IMR-90 (cell line): ENCODE measurements at regions not wholly inside any gene's neighbourhood (a gene's known extent, or its start where the extent isn't known, plus 50 kb on each side); places are given as distances from the start of the nearest gene placed in this dataset.

Experiments used
- ATAC-seq: fragments of 200-7000 bp; cut with Tn5 transposase; 2 replicates; pipeline ENCODE4 v1.9.1; 2020; ENCODE audit warnings: low read depth, mild to moderate bottlenecking, moderate library complexity
- BruUV-seq: library from RNA; stranded (reverse); fragments of 400-500 nt; replicated peaks from 2 replicates; lab custom pipeline; 2021; lab: Mats Ljungman, UMichigan
- CTCF ChIA-PET: fragments of 300-600 bp; formaldehyde crosslinking; extraction: SDS; loops from one replicate; lab custom pipeline; 2021; ENCODE audit warnings: antibody characterized with exemption; lab: Yijun Ruan, JAX
- POLR2A ChIA-PET: fragments of 300-600 bp; sonication (Branson Sonifier 250); formaldehyde crosslinking; loops from one replicate; lab custom pipeline; 2022; ENCODE audit warnings: antibody characterized with exemption; ENCODE audit not compliant: unreplicated experiment; lab: Charles Lee
- DNase-seq: peaks from one replicate; pipeline ENCODE4 v3.0.0; 2013
- H2AFZ ChIP-seq: replicated peaks from 2 replicates; pipeline ENCODE3; 2013; ENCODE audit warnings: low read length, mild to moderate bottlenecking; ENCODE audit not compliant: poor library complexity
- H2AK5ac ChIP-seq: 2 replicates; pipeline ENCODE4 v1.6.1; 2013; ENCODE audit warnings: low read depth, low read length, inconsistent platforms
- H2AK9ac ChIP-seq: replicated peaks from 2 replicates; pipeline ENCODE3; 2013; ENCODE audit warnings: mild to moderate bottlenecking, low read depth, low read length, moderate library complexity; ENCODE audit not compliant: poor library complexity
- H2BK120ac ChIP-seq: 2 replicates; pipeline ENCODE4 v1.6.1; 2013; ENCODE audit warnings: low read depth, low read length, inconsistent platforms
- H2BK15ac ChIP-seq: 3 replicates; pipeline ENCODE4 v1.6.1; 2013; ENCODE audit warnings: low read depth, low read length, inconsistent platforms
- H2BK20ac ChIP-seq: 2 replicates; pipeline ENCODE4 v1.6.1; 2013; ENCODE audit warnings: low read depth, mild to moderate bottlenecking, inconsistent platforms, low read length, moderate library complexity
- H2BK5ac ChIP-seq: 2 replicates; pipeline ENCODE4 v1.6.1; 2013; ENCODE audit warnings: mild to moderate bottlenecking, low read depth, low read length, inconsistent platforms; ENCODE audit not compliant: poor library complexity, severe bottlenecking
- H3K14ac ChIP-seq: replicated peaks from 2 replicates; pipeline ENCODE4 v1.6.1; 2013; ENCODE audit warnings: low read depth, low read length, inconsistent platforms
- H3K18ac ChIP-seq: 2 replicates; pipeline ENCODE4 v1.6.1; 2013; ENCODE audit warnings: low read depth, low read length, control low read depth
- H3K23ac ChIP-seq: 2 replicates; pipeline ENCODE4 v1.6.1; 2013; ENCODE audit warnings: low read depth, low read length, inconsistent platforms
- H3K27ac ChIP-seq: 2 replicates; pipeline ENCODE4 v1.5.1; 2013; ENCODE audit warnings: mild to moderate bottlenecking, control low read depth, low read length; ENCODE audit not compliant: insufficient read depth
- H3K27me3 ChIP-seq: 2 replicates; pipeline ENCODE4 v1.6.1; 2013; ENCODE audit warnings: low read length; ENCODE audit not compliant: control insufficient read depth, insufficient read depth
- H3K36me3 ChIP-seq: 2 replicates; pipeline ENCODE4 v1.6.1; 2013; ENCODE audit warnings: low read length, mixed read lengths; ENCODE audit not compliant: control insufficient read depth, insufficient read depth
- H3K4ac ChIP-seq: 2 replicates; pipeline ENCODE4 v1.6.1; 2013; ENCODE audit warnings: low read depth, low read length, inconsistent platforms
- H3K4me1 ChIP-seq: 2 replicates; pipeline ENCODE4 v1.6.1; 2013; ENCODE audit warnings: low read length, mixed read lengths; ENCODE audit not compliant: control insufficient read depth, insufficient read depth
- H3K4me2 ChIP-seq: 2 replicates; pipeline ENCODE4 v1.6.1; 2013; ENCODE audit warnings: low read depth, mild to moderate bottlenecking, control low read depth, low read length, moderate library complexity
- H3K4me3 ChIP-seq: 2 replicates; pipeline ENCODE4 v1.5.1; 2013; ENCODE audit warnings: low read depth, mild to moderate bottlenecking, control low read depth, low read length, moderate library complexity; ENCODE audit not compliant: insufficient read depth
- H3K56ac ChIP-seq: 2 replicates; pipeline ENCODE4 v1.6.1; 2013; ENCODE audit warnings: low read length, inconsistent platforms; ENCODE audit not compliant: insufficient read depth; ENCODE audit errors: extremely low read depth
- H3K79me1 ChIP-seq, 2 experiments: 2 replicates each; pipeline ENCODE4 v1.6.1; 2013; ENCODE audit warnings: low read length in 2 of 2, inconsistent platforms in 1 of 2, low read depth in 1 of 2
- H3K9ac ChIP-seq: 2 replicates; pipeline ENCODE4 v1.6.1; 2013; ENCODE audit warnings: low read depth, low read length, control low read depth
- H3K9me1 ChIP-seq: 2 replicates; pipeline ENCODE4 v1.6.1; 2013; ENCODE audit warnings: low read length, inconsistent platforms; ENCODE audit not compliant: insufficient read depth
- H3K9me3 ChIP-seq: 2 replicates; pipeline ENCODE4 v1.6.1; 2013; ENCODE audit warnings: low read length; ENCODE audit not compliant: control insufficient read depth, insufficient read depth
- H4K20me1 ChIP-seq: 2 replicates; pipeline ENCODE4 v1.6.1; 2013; ENCODE audit warnings: low read length, inconsistent platforms; ENCODE audit not compliant: insufficient read depth
- H4K5ac ChIP-seq: 2 replicates; pipeline ENCODE4 v1.6.1; 2013; ENCODE audit warnings: mild to moderate bottlenecking, low read depth, low read length, control low read depth
- H4K8ac ChIP-seq, 2 experiments: 2 replicates each; pipeline ENCODE4 v1.6.1; 2013; ENCODE audit warnings: low read depth in 2 of 2, low read length in 2 of 2, control low read depth in 1 of 2, inconsistent platforms in 1 of 2
- H4K91ac ChIP-seq: 2 replicates; pipeline ENCODE4 v1.6.1; 2013; ENCODE audit warnings: low read depth, low read length, inconsistent platforms; ENCODE audit not compliant: insufficient read depth
- BHLHE40 ChIP-seq: fragments of 150-350 bp; IDR thresholded peaks from 2 replicates; pipeline ENCODE4 v1.6.1; 2016; ENCODE audit warnings: mild to moderate bottlenecking, low read depth, low read length
- FOS ChIP-seq: fragments of 150-350 bp; IDR thresholded peaks from 2 replicates; pipeline ENCODE4 v1.6.1; 2016; ENCODE audit warnings: low read depth, low read length
- RAD21 ChIP-seq: IDR thresholded peaks from 2 replicates; pipeline ENCODE4 v1.6.1; 2012; ENCODE audit warnings: low read length, improper control_type of control experiment
- WGBS, 2 experiments: methylation state at CpG; one replicate each; pipeline versions ENCODE4 v1.1.5 to v1.1.7; 2013; ENCODE audit warnings: missing lambda C conversion rate in 2 of 2; ENCODE audit not compliant: insufficient read length in 1 of 2; ENCODE audit errors: extremely low coverage in 2 of 2; 5-methylcytosine and 5-hydroxymethylcytosine counted together
- dilution Hi-C: fragments of 300-500 bp; cut with HindIII; formaldehyde crosslinking; loops from one replicate; pipeline ENCODE4 v1.14.3; 2018; ENCODE audit warnings: low sequenced_read_pairs; ENCODE audit not compliant: unreplicated experiment
- in situ Hi-C: fragments of 300-500 bp; cut with MboI; formaldehyde crosslinking; loops from 3 replicates; pipeline ENCODE4 v1.14.3; 2019; ENCODE audit warnings: low sequenced_read_pairs, inconsistent platforms, mixed read lengths
- intact Hi-C: fragments of 100-400 bp; cut with micrococcal nuclease; formaldehyde crosslinking; loops from 2 replicates; pipeline ENCODE4 v1.10.0; 2022
- TF ChIP-seq, protein P1 (sequence below): conservative IDR thresholded peaks from 2 replicates; pipeline ENCODE4 v1.5.1; 2012; ENCODE audit warnings: mild to moderate bottlenecking, low read depth, low read length, improper control_type of control experiment

DNA sequence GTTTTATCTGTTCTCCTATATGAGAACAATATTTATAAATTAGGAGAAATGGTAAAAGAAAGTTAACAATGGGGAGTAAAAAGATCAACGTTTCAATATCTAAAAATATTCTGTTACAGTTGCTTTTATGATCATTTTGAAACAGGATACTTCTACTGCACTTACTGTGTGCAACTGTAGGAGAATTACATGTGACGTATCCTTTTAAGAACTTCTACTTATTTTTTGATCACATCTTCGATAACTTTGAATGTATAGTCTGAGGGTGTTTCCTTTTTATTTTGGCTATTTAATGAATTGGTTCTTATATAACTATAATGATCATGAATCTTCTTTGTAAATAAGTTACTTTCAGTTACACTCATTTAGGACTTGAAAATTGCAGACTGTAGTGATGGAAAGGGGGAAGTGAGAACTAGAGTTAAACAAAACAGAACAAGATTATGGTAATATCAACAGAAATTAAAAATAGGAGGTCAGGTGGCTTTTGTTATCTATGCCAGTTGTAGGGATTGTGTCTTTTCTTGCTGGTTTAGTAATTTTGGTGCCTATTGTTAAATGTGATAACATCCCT lies 109.9 kb downstream of the MSTN start:
- no peak overlapping the region for H3K9ac ChIP-seq
- dilution Hi-C loops = no loop called here
- no TSS peak for BruUV-seq

More for the DNA sequence above, 109.9 kb downstream of the MSTN start:
- no peak overlapping the region for H2AFZ ChIP-seq
- H3K4me3 ChIP-seq = no peak overlapping the region
- WGBS, 2 experiments = no CpG with 5 or more reads among the region's 3 CpGs
- H3K36me3 ChIP-seq = no peaks in the 10 kb centered on the region
- intact Hi-C loops = no loop called here
- no peak overlapping the region for H4K8ac ChIP-seq
- no peaks in the 10 kb centered on the region for H3K9me1 ChIP-seq
- DNase-seq (no peak), ATAC-seq (no peak)
- H3K4ac ChIP-seq = no peak overlapping the region
- H2BK120ac ChIP-seq = no peak overlapping the region
- H3K27ac ChIP-seq = no peak overlapping the region
- H3K18ac ChIP-seq = no peak overlapping the region
- no peaks in the 10 kb centered on the region for H3K27me3 ChIP-seq
- ChIA-PET CTCF (no interaction called here), POLR2A (no interaction called here)
- H4K20me1 ChIP-seq = no peaks in the 10 kb centered on the region
- no peak overlapping the region for H2BK15ac ChIP-seq
- no peaks in the 10 kb centered on the region for H3K4me1 ChIP-seq
- no peak for TF ChIP-seq RAD21
- TF ChIP-seq FOS = no peak
- TF ChIP-seq BHLHE40 = no peak
- TF ChIP-seq, protein P1, sequence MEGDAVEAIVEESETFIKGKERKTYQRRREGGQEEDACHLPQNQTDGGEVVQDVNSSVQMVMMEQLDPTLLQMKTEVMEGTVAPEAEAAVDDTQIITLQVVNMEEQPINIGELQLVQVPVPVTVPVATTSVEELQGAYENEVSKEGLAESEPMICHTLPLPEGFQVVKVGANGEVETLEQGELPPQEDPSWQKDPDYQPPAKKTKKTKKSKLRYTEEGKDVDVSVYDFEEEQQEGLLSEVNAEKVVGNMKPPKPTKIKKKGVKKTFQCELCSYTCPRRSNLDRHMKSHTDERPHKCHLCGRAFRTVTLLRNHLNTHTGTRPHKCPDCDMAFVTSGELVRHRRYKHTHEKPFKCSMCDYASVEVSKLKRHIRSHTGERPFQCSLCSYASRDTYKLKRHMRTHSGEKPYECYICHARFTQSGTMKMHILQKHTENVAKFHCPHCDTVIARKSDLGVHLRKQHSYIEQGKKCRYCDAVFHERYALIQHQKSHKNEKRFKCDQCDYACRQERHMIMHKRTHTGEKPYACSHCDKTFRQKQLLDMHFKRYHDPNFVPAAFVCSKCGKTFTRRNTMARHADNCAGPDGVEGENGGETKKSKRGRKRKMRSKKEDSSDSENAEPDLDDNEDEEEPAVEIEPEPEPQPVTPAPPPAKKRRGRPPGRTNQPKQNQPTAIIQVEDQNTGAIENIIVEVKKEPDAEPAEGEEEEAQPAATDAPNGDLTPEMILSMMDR = no peak
- H3K9me3 ChIP-seq = no peaks in the 10 kb centered on the region
- no peak overlapping the region for H2AK5ac ChIP-seq
- no peak overlapping the region for H3K14ac ChIP-seq
- no peaks in the 10 kb centered on the region for H3K79me1 ChIP-seq
- H3K23ac ChIP-seq = no peak overlapping the region
- H3K56ac ChIP-seq = no peak overlapping the region
- H2BK5ac ChIP-seq = no peak overlapping the region
- H4K91ac ChIP-seq = no peak overlapping the region
- H3K4me2 ChIP-seq = no peak overlapping the region
- H2BK20ac ChIP-seq = no peak overlapping the region
- no peak overlapping the region for H4K5ac ChIP-seq
- H2AK9ac ChIP-seq = no peak overlapping the region
- in situ Hi-C loops = no loop called here
